ENCODE measurements at regions not wholly inside any gene's neighbourhood (a gene's known extent, or its start where the extent isn't known, plus 50 kb on each side); places are given as distances from the start of the nearest gene placed in this dataset.

GRCh38 chr18:55998071-55998522, 410.1 kb upstream of the TCF4 start:
- no peak overlapping the region for H3K4me2 ChIP-seq (ENCODE audit: low read length)
- no peak overlapping the region for H3K4me3 ChIP-seq (ENCODE audit: low read depth, low read length, poor library complexity, severe bottlenecking)
- no peak for TF ChIP-seq EZH2 (IDR thresholded peaks at IDR 0.05; ENCODE audit: borderline replicate concordance, low read length)
- no peak for TF ChIP-seq CTCF (IDR thresholded peaks at IDR 0.05; ENCODE audit: low read length)
- no peaks in the 10 kb centered on the region for H3K79me2 ChIP-seq (ENCODE audit: insufficient read depth, low read length)
- H4K20me1 ChIP-seq (ENCODE audit: insufficient read depth, low read length): no peaks in the 10 kb centered on the region
- no peaks in the 10 kb centered on the region for H3K36me3 ChIP-seq (ENCODE audit: insufficient read depth, low read length)
- no peaks in the 10 kb centered on the region for H3K9me2 ChIP-seq (ENCODE audit: low read depth, low read length)
- H2AFZ ChIP-seq (ENCODE audit: low read length): no peak overlapping the region
- no peak overlapping the region for H3K27ac ChIP-seq (ENCODE audit: low read depth, low read length, poor library complexity, severe bottlenecking)
- no peak overlapping the region for H3K9ac ChIP-seq (ENCODE audit: low read length)
- H3F3A ChIP-seq (ENCODE audit: insufficient read depth, low read length): no peaks in the 10 kb centered on the region
- H3K27me3 ChIP-seq (ENCODE audit: insufficient read depth, low read length): no peaks in the 10 kb centered on the region
- H3K4me1 ChIP-seq (ENCODE audit: insufficient read depth, low read length, severe bottlenecking): no peaks in the 10 kb centered on the region
- H3K9me3 ChIP-seq (ENCODE audit: low read length): no peaks in the 10 kb centered on the region

GRCh38 chr18:55997151-55997561, 409.2 kb upstream of the TCF4 start:
- Histone ChIP-seq H2AFZ (ENCODE audit: low read length) (no peak overlapping the region), H3K4me1 (ENCODE audit: insufficient read depth, low read length, severe bottlenecking) (no peaks in the 10 kb centered on the region), H3K79me2 (ENCODE audit: insufficient read depth, low read length) (no peaks in the 10 kb centered on the region), H4K20me1 (ENCODE audit: insufficient read depth, low read length) (no peaks in the 10 kb centered on the region), H3K27me3 (ENCODE audit: insufficient read depth, low read length) (no peaks in the 10 kb centered on the region), H3K36me3 (ENCODE audit: insufficient read depth, low read length) (no peaks in the 10 kb centered on the region), H3K9me3 (ENCODE audit: low read length) (no peaks in the 10 kb centered on the region), H3K4me3 (ENCODE audit: low read depth, low read length, poor library complexity, severe bottlenecking) (no peak overlapping the region), H3K4me2 (ENCODE audit: low read length) (no peak overlapping the region), H3F3A (ENCODE audit: insufficient read depth, low read length) (no peaks in the 10 kb centered on the region), H3K27ac (ENCODE audit: low read depth, low read length, poor library complexity, severe bottlenecking) (no peak overlapping the region), H3K9me2 (ENCODE audit: low read depth, low read length) (no peaks in the 10 kb centered on the region), H3K9ac (ENCODE audit: low read length) (no peak overlapping the region)
- TF ChIP-seq CTCF (IDR thresholded peaks at IDR 0.05; ENCODE audit: low read length) (no peak), EZH2 (IDR thresholded peaks at IDR 0.05; ENCODE audit: borderline replicate concordance, low read length) (no peak)

GRCh38 chr18:55996717-55997116, 408.7 kb upstream of the TCF4 start:
- Histone ChIP-seq H3K4me3 (ENCODE audit: low read depth, low read length, poor library complexity, severe bottlenecking) (no peak overlapping the region), H2AFZ (ENCODE audit: low read length) (no peak overlapping the region), H3K4me1 (ENCODE audit: insufficient read depth, low read length, severe bottlenecking) (no peaks in the 10 kb centered on the region), H3K27me3 (ENCODE audit: insufficient read depth, low read length) (no peaks in the 10 kb centered on the region), H3K9me3 (ENCODE audit: low read length) (no peaks in the 10 kb centered on the region), H3K9ac (ENCODE audit: low read length) (no peak overlapping the region), H3K4me2 (ENCODE audit: low read length) (no peak overlapping the region), H3K27ac (ENCODE audit: low read depth, low read length, poor library complexity, severe bottlenecking) (no peak overlapping the region), H4K20me1 (ENCODE audit: insufficient read depth, low read length) (no peaks in the 10 kb centered on the region), H3F3A (ENCODE audit: insufficient read depth, low read length) (no peaks in the 10 kb centered on the region), H3K79me2 (ENCODE audit: insufficient read depth, low read length) (no peaks in the 10 kb centered on the region), H3K9me2 (ENCODE audit: low read depth, low read length) (no peaks in the 10 kb centered on the region), H3K36me3 (ENCODE audit: insufficient read depth, low read length) (no peaks in the 10 kb centered on the region)
- no peak for TF ChIP-seq CTCF (IDR thresholded peaks at IDR 0.05; ENCODE audit: low read length)
- no peak for TF ChIP-seq EZH2 (IDR thresholded peaks at IDR 0.05; ENCODE audit: borderline replicate concordance, low read length)

Measured in OCI-LY1 (cell line).